ENCODE measurements at regions not wholly inside any gene's neighbourhood (a gene's known extent, or its start where the extent isn't known, plus 50 kb on each side); places are given as distances from the start of the nearest gene placed in this dataset.

DNA sequence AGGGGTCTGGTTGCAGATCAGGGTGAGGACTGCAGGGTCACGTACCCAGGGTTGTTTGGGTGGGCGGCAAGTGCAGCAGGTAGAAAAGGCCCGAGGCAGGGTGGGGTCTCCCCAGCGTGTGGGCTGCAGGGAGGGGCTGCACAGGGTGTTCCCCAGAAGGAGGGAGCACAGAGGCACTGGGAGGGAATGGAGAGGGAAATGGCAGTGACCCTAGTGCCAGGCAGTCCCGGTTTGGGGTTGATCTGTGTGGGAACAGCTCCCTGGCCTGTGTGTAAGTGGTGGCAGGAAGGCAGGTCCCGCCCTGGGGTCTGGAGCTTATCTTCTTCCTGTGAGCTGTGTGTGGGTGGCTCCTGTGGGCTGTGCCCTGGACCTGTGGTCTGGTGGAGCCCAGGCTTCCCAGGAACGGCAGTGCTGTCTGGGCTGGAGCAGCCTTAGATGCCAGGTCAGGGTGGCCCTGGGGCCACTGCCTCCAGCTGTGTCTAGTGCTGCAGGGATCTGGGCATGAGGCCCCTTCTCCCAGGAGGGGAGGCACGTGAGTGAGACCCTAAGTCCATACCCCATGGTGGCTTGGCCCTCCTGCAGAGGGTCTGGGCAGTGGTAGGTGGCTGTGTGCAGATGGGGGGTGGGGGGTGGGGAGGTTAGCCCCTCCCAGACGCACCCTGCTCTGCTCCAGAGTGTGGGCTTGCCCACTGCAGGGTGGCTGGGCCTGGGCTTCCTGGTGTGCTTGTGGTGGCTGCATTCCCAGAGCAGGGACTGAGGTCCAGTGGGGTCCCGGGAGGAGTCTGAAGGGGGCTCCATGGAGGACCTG lies 363.5 kb downstream of the TMEM121 start:
- TF ChIP-seq, protein P1, sequence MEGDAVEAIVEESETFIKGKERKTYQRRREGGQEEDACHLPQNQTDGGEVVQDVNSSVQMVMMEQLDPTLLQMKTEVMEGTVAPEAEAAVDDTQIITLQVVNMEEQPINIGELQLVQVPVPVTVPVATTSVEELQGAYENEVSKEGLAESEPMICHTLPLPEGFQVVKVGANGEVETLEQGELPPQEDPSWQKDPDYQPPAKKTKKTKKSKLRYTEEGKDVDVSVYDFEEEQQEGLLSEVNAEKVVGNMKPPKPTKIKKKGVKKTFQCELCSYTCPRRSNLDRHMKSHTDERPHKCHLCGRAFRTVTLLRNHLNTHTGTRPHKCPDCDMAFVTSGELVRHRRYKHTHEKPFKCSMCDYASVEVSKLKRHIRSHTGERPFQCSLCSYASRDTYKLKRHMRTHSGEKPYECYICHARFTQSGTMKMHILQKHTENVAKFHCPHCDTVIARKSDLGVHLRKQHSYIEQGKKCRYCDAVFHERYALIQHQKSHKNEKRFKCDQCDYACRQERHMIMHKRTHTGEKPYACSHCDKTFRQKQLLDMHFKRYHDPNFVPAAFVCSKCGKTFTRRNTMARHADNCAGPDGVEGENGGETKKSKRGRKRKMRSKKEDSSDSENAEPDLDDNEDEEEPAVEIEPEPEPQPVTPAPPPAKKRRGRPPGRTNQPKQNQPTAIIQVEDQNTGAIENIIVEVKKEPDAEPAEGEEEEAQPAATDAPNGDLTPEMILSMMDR (conservative IDR thresholded peaks at IDR 0.05; ENCODE audit: low read depth in 2 of 2): no peak
- TF ChIP-seq, protein P2, sequence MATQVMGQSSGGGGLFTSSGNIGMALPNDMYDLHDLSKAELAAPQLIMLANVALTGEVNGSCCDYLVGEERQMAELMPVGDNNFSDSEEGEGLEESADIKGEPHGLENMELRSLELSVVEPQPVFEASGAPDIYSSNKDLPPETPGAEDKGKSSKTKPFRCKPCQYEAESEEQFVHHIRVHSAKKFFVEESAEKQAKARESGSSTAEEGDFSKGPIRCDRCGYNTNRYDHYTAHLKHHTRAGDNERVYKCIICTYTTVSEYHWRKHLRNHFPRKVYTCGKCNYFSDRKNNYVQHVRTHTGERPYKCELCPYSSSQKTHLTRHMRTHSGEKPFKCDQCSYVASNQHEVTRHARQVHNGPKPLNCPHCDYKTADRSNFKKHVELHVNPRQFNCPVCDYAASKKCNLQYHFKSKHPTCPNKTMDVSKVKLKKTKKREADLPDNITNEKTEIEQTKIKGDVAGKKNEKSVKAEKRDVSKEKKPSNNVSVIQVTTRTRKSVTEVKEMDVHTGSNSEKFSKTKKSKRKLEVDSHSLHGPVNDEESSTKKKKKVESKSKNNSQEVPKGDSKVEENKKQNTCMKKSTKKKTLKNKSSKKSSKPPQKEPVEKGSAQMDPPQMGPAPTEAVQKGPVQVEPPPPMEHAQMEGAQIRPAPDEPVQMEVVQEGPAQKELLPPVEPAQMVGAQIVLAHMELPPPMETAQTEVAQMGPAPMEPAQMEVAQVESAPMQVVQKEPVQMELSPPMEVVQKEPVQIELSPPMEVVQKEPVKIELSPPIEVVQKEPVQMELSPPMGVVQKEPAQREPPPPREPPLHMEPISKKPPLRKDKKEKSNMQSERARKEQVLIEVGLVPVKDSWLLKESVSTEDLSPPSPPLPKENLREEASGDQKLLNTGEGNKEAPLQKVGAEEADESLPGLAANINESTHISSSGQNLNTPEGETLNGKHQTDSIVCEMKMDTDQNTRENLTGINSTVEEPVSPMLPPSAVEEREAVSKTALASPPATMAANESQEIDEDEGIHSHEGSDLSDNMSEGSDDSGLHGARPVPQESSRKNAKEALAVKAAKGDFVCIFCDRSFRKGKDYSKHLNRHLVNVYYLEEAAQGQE (IDR thresholded peaks at IDR 0.05; ENCODE audit: unreplicated experiment): no peak
- TF ChIP-seq EZH2 (IDR thresholded peaks at IDR 0.05; ENCODE audit: low read depth, unreplicated experiment) (no peak), CREB1 (CRISPR knock-in tag; IDR thresholded peaks at IDR 0.05; ENCODE audit: low read depth) (no peak), STAT1 (IDR thresholded peaks at IDR 0.05; ENCODE audit: unreplicated experiment) (no peak), POLR2AphosphoS5 (IDR thresholded peaks at IDR 0.05; ENCODE audit: low read depth) (no peak), EZH2phosphoT487 (IDR thresholded peaks at IDR 0.05; ENCODE audit: unreplicated experiment) (no peak)
